CD14-positive monocyte (primary cell): ENCODE measurements at regions not wholly inside any gene's neighbourhood (a gene's known extent, or its start where the extent isn't known, plus 50 kb on each side); places are given as distances from the start of the nearest gene placed in this dataset.
A peak's percentile ranks its signal among the peaks of the same experiment; 100 is the strongest.

ENCODE experiments used
- DNase-seq, 3 donors: peaks; one replicate each; pipeline ENCODE4 v3.0.0-alpha.2; 2011 to 2022
- H2AFZ ChIP-seq: 2 replicates; pipeline ENCODE4 v1.6.0; 2012; ENCODE audit warnings: mild to moderate bottlenecking, low read depth, low read length, inconsistent platforms; ENCODE audit not compliant: insufficient read depth, poor library complexity, severe bottlenecking
- H3K27ac ChIP-seq, 2 donors: 1 replicate in 1 of 2; 2 replicates in 1 of 2; pipeline ENCODE4 v1.5.1; 2012 to 2013; ENCODE audit warnings: low read length in 2 of 2, control low read depth in 1 of 2, inconsistent platforms in 1 of 2, low read depth in 1 of 2, mild to moderate bottlenecking in 1 of 2
- H3K27me3 ChIP-seq, 2 donors: one replicate each; pipeline versions ENCODE4 v1.6.0 to v1.6.1; 2011 to 2013; ENCODE audit warnings: low read length in 2 of 2; ENCODE audit not compliant: control insufficient read depth in 2 of 2, insufficient read depth in 2 of 2
- H3K36me3 ChIP-seq, 2 donors: replicated peaks in 1 of 2; 1 replicate in 1 of 2; 2 replicates in 1 of 2; pipeline versions ENCODE4 v1.5.1 to v1.6.1; 2012 to 2013; ENCODE audit warnings: low read length in 2 of 2, control low read depth in 1 of 2, inconsistent platforms in 1 of 2, mild to moderate bottlenecking in 1 of 2; ENCODE audit not compliant: insufficient read depth in 2 of 2, control insufficient read depth in 1 of 2
- H3K4me1 ChIP-seq, 2 donors: 1 replicate in 1 of 2; 2 replicates in 1 of 2; pipeline versions ENCODE4 v1.5.1 to v1.6.1; 2012 to 2013; ENCODE audit warnings: low read length in 2 of 2, control low read depth in 1 of 2, inconsistent platforms in 1 of 2, mild to moderate bottlenecking in 1 of 2, moderate library complexity in 1 of 2; ENCODE audit not compliant: insufficient read depth in 2 of 2, control insufficient read depth in 1 of 2
- H3K4me2 ChIP-seq: replicated peaks from 2 replicates; pipeline ENCODE3; 2012; ENCODE audit warnings: low read length, moderate library complexity, mild to moderate bottlenecking; ENCODE audit not compliant: poor library complexity, severe bottlenecking; ENCODE audit errors: extremely low read depth
- H3K4me3 ChIP-seq, 3 experiments: fragments of 200-600 bp in 1 of 3; sonication (generic) in 1 of 3; replicated peaks in 1 of 3; 1 replicate in 2 of 3; 2 replicates in 1 of 3; pipeline ENCODE4 v1.5.1; 2011 to 2013; ENCODE audit warnings: low read length in 3 of 3, mild to moderate bottlenecking in 3 of 3, control low read depth in 2 of 3, low read depth in 2 of 3, inconsistent platforms in 1 of 3, moderate library complexity in 1 of 3
- H3K79me2 ChIP-seq: 2 replicates; pipeline ENCODE4 v1.6.0; 2012; ENCODE audit warnings: mild to moderate bottlenecking, control low read depth, inconsistent platforms, low read length, moderate library complexity; ENCODE audit not compliant: insufficient read depth
- H3K9ac ChIP-seq: 2 replicates; pipeline ENCODE4 v1.6.0; 2017; ENCODE audit warnings: low read length, mild to moderate bottlenecking; ENCODE audit not compliant: insufficient read depth, poor library complexity, severe bottlenecking
- H3K9me3 ChIP-seq, 2 donors: replicated peaks in 1 of 2; 1 replicate in 1 of 2; 2 replicates in 1 of 2; pipeline versions ENCODE4 v1.5.1 to v1.6.1; 2012 to 2013; ENCODE audit warnings: low read length in 2 of 2, control low read depth in 1 of 2; ENCODE audit not compliant: control insufficient read depth in 1 of 2, insufficient read depth in 1 of 2
- H4K20me1 ChIP-seq: 2 replicates; pipeline ENCODE4 v1.6.0; 2012; ENCODE audit warnings: mild to moderate bottlenecking, low read length, control low read depth, moderate library complexity; ENCODE audit not compliant: insufficient read depth
- H3K27ac Mint-ChIP-seq, 7 donors: one replicate each; pipeline ENCODE4 v1.8.0; 2020; ENCODE audit warnings: mild to moderate bottlenecking in 7 of 7, mixed read lengths in 7 of 7, moderate library complexity in 6 of 7, inconsistent platforms in 2 of 7
- H3K27me3 Mint-ChIP-seq, 3 donors: one replicate each; pipeline ENCODE4 v1.8.0; 2021 to 2022; ENCODE audit warnings: low read depth in 3 of 3, mild to moderate bottlenecking in 3 of 3, mixed read lengths in 3 of 3, moderate library complexity in 3 of 3, inconsistent platforms in 1 of 3
- H3K36me3 Mint-ChIP-seq, 2 donors: one replicate each; pipeline ENCODE4 v1.8.0; 2020; ENCODE audit warnings: mixed read lengths in 2 of 2, inconsistent platforms in 1 of 2, mild to moderate bottlenecking in 1 of 2
- H3K4me1 Mint-ChIP-seq: one replicate; pipeline ENCODE4 v1.8.0; 2020; ENCODE audit warnings: mild to moderate bottlenecking, mixed read lengths
- H3K4me3 Mint-ChIP-seq, 2 donors: one replicate each; pipeline ENCODE4 v1.8.0; 2020; ENCODE audit warnings: mild to moderate bottlenecking in 2 of 2, mixed read lengths in 2 of 2, moderate library complexity in 1 of 2
- H3K9me3 Mint-ChIP-seq, 7 donors: one replicate each; pipeline ENCODE4 v1.8.0; 2020 to 2022; ENCODE audit warnings: mixed read lengths in 7 of 7, mild to moderate bottlenecking in 6 of 7, moderate library complexity in 6 of 7, inconsistent platforms in 2 of 7
- CTCF ChIP-seq: fragments of 200-600 bp; IDR thresholded peaks from one replicate; pipeline ENCODE4 v1.8.0; 2022; ENCODE audit warnings: antibody characterized with exemption, mild to moderate bottlenecking
- WGBS: methylation state at CpG from one replicate; pipeline ENCODE4 v1.1.5; 2013; ENCODE audit warnings: missing lambda C conversion rate; ENCODE audit not compliant: insufficient coverage; 5-methylcytosine and 5-hydroxymethylcytosine counted together
- intact Hi-C, 2 donors: fragments of 100-400 bp; cut with micrococcal nuclease; formaldehyde crosslinking; loops; one replicate each; pipeline versions ENCODE4 v1.15.0 to v1.15.1; 2023

- no peaks in the 10 kb centered on the region for H3K9me3 ChIP-seq
- Mint-ChIP-seq H3K36me3 (no peaks in the 10 kb centered on the region), H3K4me1 (no peaks in the 10 kb centered on the region), H3K9me3 (peaks cover 0 to 2% (median 0%) of the 10 kb centered on the region in 7 donors), H3K4me3 (no peak overlapping the region), H3K27ac (peak overlapping the region in 1 of 7 donors; percentile 33), H3K27me3 (peaks cover 0 to 4% (median 1%) of the 10 kb centered on the region in 3 donors)
- H3K4me3 ChIP-seq = no peak overlapping the region
- no CpG with 5 or more reads among the region's 6 CpGs for WGBS
- intact Hi-C loops = no loop called here
- H3K27me3 ChIP-seq = no peaks in the 10 kb centered on the region
- no peak overlapping the region for H3K4me2 ChIP-seq
- no peak overlapping the region for H3K9ac ChIP-seq
- no peak overlapping the region for H2AFZ ChIP-seq
- no peaks in the 10 kb centered on the region for H3K4me1 ChIP-seq
- no peak for DNase-seq
- no peak for TF ChIP-seq CTCF
- H3K79me2 ChIP-seq = no peaks in the 10 kb centered on the region
- no peaks in the 10 kb centered on the region for H3K36me3 ChIP-seq
- no peak overlapping the region for H3K27ac ChIP-seq
- H4K20me1 ChIP-seq = no peaks in the 10 kb centered on the region
These were observed 148.5 kb upstream of the PJA1 start for GRCh38 chrX:69313617-69314290.

- H3K27ac Mint-ChIP-seq = no peak overlapping the region
- TF ChIP-seq CTCF = no peak
- peaks cover 1 to 4% (median 2%) of the 10 kb centered on the region in 3 donors for H3K27me3 Mint-ChIP-seq
- no peak for DNase-seq
- no peaks in the 10 kb centered on the region for H3K4me1 Mint-ChIP-seq
- intact Hi-C loops = no loop called here
- no peak overlapping the region for H3K9ac ChIP-seq
- H3K27ac ChIP-seq = no peak overlapping the region
- no peaks in the 10 kb centered on the region for H3K4me1 ChIP-seq
- H3K4me3 ChIP-seq = no peak overlapping the region
- peaks cover 0 to 2% (median 0%) of the 10 kb centered on the region in 7 donors for H3K9me3 Mint-ChIP-seq
- H3K27me3 ChIP-seq = no peaks in the 10 kb centered on the region
- no peak overlapping the region for H2AFZ ChIP-seq
- H3K36me3 ChIP-seq = no peaks in the 10 kb centered on the region
- no peaks in the 10 kb centered on the region for H4K20me1 ChIP-seq
- H3K36me3 Mint-ChIP-seq = no peaks in the 10 kb centered on the region
- no peaks in the 10 kb centered on the region for H3K9me3 ChIP-seq
- no CpG with 5 or more reads among the region's 11 CpGs for WGBS
- no peak overlapping the region for H3K4me3 Mint-ChIP-seq
- H3K79me2 ChIP-seq = no peaks in the 10 kb centered on the region
- no peak overlapping the region for H3K4me2 ChIP-seq
These were observed 146.8 kb upstream of the PJA1 start for GRCh38 chrX:69311936-69312670.
